MM.1S (cell line): ENCODE measurements at regions not wholly inside any gene's neighbourhood (a gene's known extent, or its start where the extent isn't known, plus 50 kb on each side); places are given as distances from the start of the nearest gene placed in this dataset.

ENCODE experiments used
- CTCF ChIP-seq: fragments of 300-600 bp; sonication (generic); IDR thresholded peaks from 2 replicates; pipeline ENCODE4 v1.5.1; 2016; ENCODE audit warnings: antibody characterized with exemption, low read length, mixed read lengths
- EZH2 ChIP-seq: fragments of 300-600 bp; sonication (generic); optimal IDR thresholded peaks from 2 replicates; pipeline ENCODE3; 2017; ENCODE audit warnings: low read depth, mild to moderate bottlenecking, antibody characterized with exemption, low read length, mixed read lengths
- EZH2phosphoT487 ChIP-seq: fragments of 300-600 bp; sonication (generic); IDR thresholded peaks from 2 replicates; pipeline ENCODE4 v1.6.1; 2018; ENCODE audit warnings: antibody characterized with exemption, low read length

DNA sequence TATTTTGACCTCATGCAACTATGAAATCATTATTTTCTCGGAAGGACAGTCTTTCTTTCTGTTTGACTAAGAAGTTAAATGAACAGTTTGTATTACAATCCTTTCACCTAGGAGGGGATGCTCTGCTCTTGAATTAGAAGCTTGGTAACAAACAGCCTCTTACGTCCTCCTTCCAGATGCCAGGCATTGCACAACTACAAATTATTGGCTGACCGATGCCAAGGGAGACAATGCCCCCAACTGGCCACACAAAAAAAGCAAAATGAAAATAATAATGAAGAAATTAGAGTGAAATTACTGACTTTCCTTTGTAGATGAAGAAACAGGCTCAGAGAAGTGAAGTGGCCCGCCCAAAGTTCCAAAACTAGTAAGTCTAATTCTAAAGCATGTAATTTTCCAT, 177.9 kb downstream of the CYRIA start:
- TF ChIP-seq CTCF (peak; percentile 38), EZH2phosphoT487 (no peak), EZH2 (no peak)
